IMR-90 (cell line): ENCODE measurements at regions not wholly inside any gene's neighbourhood (a gene's known extent, or its start where the extent isn't known, plus 50 kb on each side); places are given as distances from the start of the nearest gene placed in this dataset.

ENCODE experiments used
- CTCF ChIP-seq: conservative IDR thresholded peaks from 2 replicates; pipeline ENCODE4 v1.5.1; 2012; ENCODE audit warnings: mild to moderate bottlenecking, low read depth, low read length, improper control_type of control experiment
- POLR2A ChIP-seq: IDR thresholded peaks from 2 replicates; pipeline ENCODE4 v1.6.1; 2012; ENCODE audit warnings: mild to moderate bottlenecking, low read depth, low read length

GRCh38 chr4:175961604-175962003 is 104.0 kb upstream of the WDR17 start:
- TF ChIP-seq CTCF (no peak), POLR2A (no peak)
